WTC11 (cell line): ENCODE measurements at regions not wholly inside any gene's neighbourhood (a gene's known extent, or its start where the extent isn't known, plus 50 kb on each side); places are given as distances from the start of the nearest gene placed in this dataset.

Experiments
- ATAC-seq: fragments of 200-7000 bp; cut with Tn5 transposase; 2 replicates; pipeline ENCODE4 v1.10.0; 2021; ENCODE audit warnings: mild to moderate bottlenecking, moderate library complexity
- CTCF ChIA-PET: fragments of 300-600 bp; sonication (Branson Sonifier 250); formaldehyde crosslinking; loops from one replicate; lab custom pipeline; 2021; ENCODE audit warnings: antibody characterized with exemption; lab: Charles Lee
- POLR2A ChIA-PET: fragments of 350-600 bp; sonication (Branson Sonifier 250); formaldehyde crosslinking; loops from one replicate; lab custom pipeline; 2021; ENCODE audit warnings: antibody characterized with exemption; lab: Charles Lee
- DNase-seq: peaks from one replicate; pipeline ENCODE4 v3.0.0; 2021; ENCODE audit warnings: low spot score
- H3K27ac Mint-ChIP-seq: 2 replicates; pipeline ENCODE4 v1.8.0; 2021; ENCODE audit warnings: mixed read lengths
- H3K27me3 Mint-ChIP-seq: 2 replicates; pipeline ENCODE4 v1.8.0; 2021; ENCODE audit warnings: low read depth, mild to moderate bottlenecking, moderate library complexity, mixed read lengths
- H3K36me3 Mint-ChIP-seq: 2 replicates; pipeline ENCODE4 v1.8.0; 2021; ENCODE audit warnings: mixed read lengths
- H3K4me1 Mint-ChIP-seq: 2 replicates; pipeline ENCODE4 v1.8.0; 2022; ENCODE audit warnings: mixed read lengths
- H3K4me3 Mint-ChIP-seq: 2 replicates; pipeline ENCODE4 v1.8.0; 2021; ENCODE audit warnings: mild to moderate bottlenecking, moderate library complexity, mixed read lengths
- H3K9me3 Mint-ChIP-seq: 2 replicates; pipeline ENCODE4 v1.8.0; 2021; ENCODE audit warnings: mixed read lengths
- E2F4 ChIP-seq: sonication (generic); formaldehyde crosslinking; IDR thresholded peaks from 2 replicates; pipeline ENCODE4 v1.8.1; 2022; ENCODE audit warnings: low read depth, mild to moderate bottlenecking, moderate library complexity, missing genetic modification reagents, borderline replicate concordance
- ETV6 ChIP-seq: sonication (generic); formaldehyde crosslinking; IDR thresholded peaks from 2 replicates; pipeline ENCODE4 v1.8.1; 2022; ENCODE audit warnings: mild to moderate bottlenecking, missing genetic modification reagents
- NR1H2 ChIP-seq: sonication (generic); formaldehyde crosslinking; IDR thresholded peaks from 2 replicates; pipeline ENCODE4 v1.9.0; 2021; ENCODE audit warnings: mild to moderate bottlenecking, moderate library complexity, missing genetic modification reagents
- NR2C2 ChIP-seq: sonication (generic); formaldehyde crosslinking; IDR thresholded peaks from 2 replicates; pipeline ENCODE4 v1.8.0; 2022; ENCODE audit warnings: mild to moderate bottlenecking, missing genetic modification reagents
- PRRX2 ChIP-seq: fragments of 250-450 bp; sonication (Bioruptor Pico); IDR thresholded peaks from 2 replicates; pipeline ENCODE4 v1.8.0; 2021; ENCODE audit warnings: mild to moderate bottlenecking
- RORB ChIP-seq: fragments of 250-450 bp; sonication (Bioruptor Pico); IDR thresholded peaks from 2 replicates; pipeline ENCODE4 v1.9.0; 2021; ENCODE audit warnings: mild to moderate bottlenecking
- ZNF317 ChIP-seq: sonication (generic); formaldehyde crosslinking; IDR thresholded peaks from 2 replicates; pipeline ENCODE4 v1.8.1; 2023; ENCODE audit warnings: low read depth, mild to moderate bottlenecking, moderate library complexity, missing genetic modification reagents, borderline replicate concordance
- ZNF396 ChIP-seq: fragments of 250-450 bp; sonication (Bioruptor Pico); IDR thresholded peaks from 2 replicates; pipeline ENCODE4 v1.8.0; 2021; ENCODE audit warnings: mild to moderate bottlenecking, moderate library complexity, borderline replicate concordance
- ZNF671 ChIP-seq: fragments of 250-450 bp; sonication (Bioruptor Pico); IDR thresholded peaks from 2 replicates; pipeline ENCODE4 v1.8.0; 2021; ENCODE audit warnings: mild to moderate bottlenecking
- TF ChIP-seq, protein P1 (sequence below): fragments of 250-450 bp; sonication (Bioruptor Pico); IDR thresholded peaks from 2 replicates; pipeline ENCODE4 v1.9.0; 2021; ENCODE audit warnings: mild to moderate bottlenecking
- TF ChIP-seq, protein P2 (sequence below): sonication (generic); formaldehyde crosslinking; IDR thresholded peaks from 2 replicates; pipeline ENCODE4 v1.8.1; 2023; ENCODE audit warnings: mild to moderate bottlenecking, missing genetic modification reagents, moderate library complexity
- TF ChIP-seq, protein P3 (sequence below): fragments of 250-450 bp; sonication (Bioruptor Pico); conservative IDR thresholded peaks from 2 replicates; pipeline ENCODE4 v1.9.0; 2021; ENCODE audit warnings: mild to moderate bottlenecking
- TF ChIP-seq, protein P4 (sequence below): sonication (generic); formaldehyde crosslinking; conservative IDR thresholded peaks from 2 replicates; pipeline ENCODE4 v1.8.1; 2022; ENCODE audit warnings: mild to moderate bottlenecking, missing genetic modification reagents
- TF ChIP-seq, protein P5 (sequence below): sonication (generic); formaldehyde crosslinking; conservative IDR thresholded peaks from 2 replicates; pipeline ENCODE4 v1.8.1; 2023; ENCODE audit warnings: mild to moderate bottlenecking, low read depth, missing genetic modification reagents, moderate library complexity
- TF ChIP-seq, protein P6 (sequence below): sonication (generic); formaldehyde crosslinking; IDR thresholded peaks from 2 replicates; pipeline ENCODE4 v1.8.1; 2022; ENCODE audit warnings: missing genetic modification reagents, borderline replicate concordance

GRCh38 chr3:16119887-16120286, 54.6 kb upstream of the GALNT15 start:
- no peaks in the 10 kb centered on the region for H3K4me1 Mint-ChIP-seq
- TF ChIP-seq, protein P1, sequence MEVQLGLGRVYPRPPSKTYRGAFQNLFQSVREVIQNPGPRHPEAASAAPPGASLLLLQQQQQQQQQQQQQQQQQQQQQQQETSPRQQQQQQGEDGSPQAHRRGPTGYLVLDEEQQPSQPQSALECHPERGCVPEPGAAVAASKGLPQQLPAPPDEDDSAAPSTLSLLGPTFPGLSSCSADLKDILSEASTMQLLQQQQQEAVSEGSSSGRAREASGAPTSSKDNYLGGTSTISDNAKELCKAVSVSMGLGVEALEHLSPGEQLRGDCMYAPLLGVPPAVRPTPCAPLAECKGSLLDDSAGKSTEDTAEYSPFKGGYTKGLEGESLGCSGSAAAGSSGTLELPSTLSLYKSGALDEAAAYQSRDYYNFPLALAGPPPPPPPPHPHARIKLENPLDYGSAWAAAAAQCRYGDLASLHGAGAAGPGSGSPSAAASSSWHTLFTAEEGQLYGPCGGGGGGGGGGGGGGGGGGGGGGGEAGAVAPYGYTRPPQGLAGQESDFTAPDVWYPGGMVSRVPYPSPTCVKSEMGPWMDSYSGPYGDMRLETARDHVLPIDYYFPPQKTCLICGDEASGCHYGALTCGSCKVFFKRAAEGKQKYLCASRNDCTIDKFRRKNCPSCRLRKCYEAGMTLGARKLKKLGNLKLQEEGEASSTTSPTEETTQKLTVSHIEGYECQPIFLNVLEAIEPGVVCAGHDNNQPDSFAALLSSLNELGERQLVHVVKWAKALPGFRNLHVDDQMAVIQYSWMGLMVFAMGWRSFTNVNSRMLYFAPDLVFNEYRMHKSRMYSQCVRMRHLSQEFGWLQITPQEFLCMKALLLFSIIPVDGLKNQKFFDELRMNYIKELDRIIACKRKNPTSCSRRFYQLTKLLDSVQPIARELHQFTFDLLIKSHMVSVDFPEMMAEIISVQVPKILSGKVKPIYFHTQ, result no peak
- TF ChIP-seq ZNF396 (CRISPR knock-in tag) (no peak), RORB (CRISPR knock-in tag) (no peak), NR1H2 (CRISPR knock-in tag) (no peak), ETV6 (CRISPR knock-in tag) (no peak), E2F4 (CRISPR knock-in tag) (no peak), NR2C2 (CRISPR knock-in tag) (no peak), PRRX2 (CRISPR knock-in tag) (no peak)
- TF ChIP-seq, protein P2, sequence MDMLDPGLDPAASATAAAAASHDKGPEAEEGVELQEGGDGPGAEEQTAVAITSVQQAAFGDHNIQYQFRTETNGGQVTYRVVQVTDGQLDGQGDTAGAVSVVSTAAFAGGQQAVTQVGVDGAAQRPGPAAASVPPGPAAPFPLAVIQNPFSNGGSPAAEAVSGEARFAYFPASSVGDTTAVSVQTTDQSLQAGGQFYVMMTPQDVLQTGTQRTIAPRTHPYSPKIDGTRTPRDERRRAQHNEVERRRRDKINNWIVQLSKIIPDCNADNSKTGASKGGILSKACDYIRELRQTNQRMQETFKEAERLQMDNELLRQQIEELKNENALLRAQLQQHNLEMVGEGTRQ, result no peak
- TF ChIP-seq, protein P3, sequence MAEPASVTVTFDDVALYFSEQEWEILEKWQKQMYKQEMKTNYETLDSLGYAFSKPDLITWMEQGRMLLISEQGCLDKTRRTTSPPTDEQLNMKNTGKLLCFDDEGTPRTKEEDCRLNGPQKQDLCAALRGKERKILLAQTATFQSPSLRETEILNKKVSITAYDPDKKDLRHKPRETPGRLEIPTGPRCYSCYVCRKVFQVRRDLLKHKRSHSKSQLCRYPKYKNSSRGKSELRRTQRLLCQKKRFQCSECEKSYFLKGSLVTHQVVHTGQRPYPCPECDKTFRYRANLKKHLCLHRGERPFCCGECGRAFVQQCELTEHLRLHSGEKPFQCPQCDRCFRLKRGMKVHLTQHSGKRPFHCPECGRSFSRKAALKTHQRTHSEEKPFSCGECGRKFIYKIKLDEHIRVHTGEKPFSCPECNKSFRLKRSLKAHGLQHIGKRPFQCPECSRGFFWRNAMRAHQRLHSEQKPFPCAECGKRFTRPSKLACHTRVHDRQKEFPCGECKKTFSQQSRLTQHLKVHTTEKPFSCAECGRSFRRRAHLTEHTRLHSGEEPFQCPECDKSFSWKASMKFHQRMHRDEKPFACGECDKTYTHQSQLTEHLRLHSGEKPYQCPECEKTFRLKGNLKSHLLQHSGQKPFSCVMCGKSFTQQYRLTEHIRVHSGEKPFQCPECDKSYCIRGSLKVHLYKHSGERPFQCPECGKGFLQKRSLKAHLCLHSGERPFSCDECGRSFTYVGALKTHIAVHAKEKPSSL (CRISPR knock-in tag), result no peak
- TF ChIP-seq, protein P4, sequence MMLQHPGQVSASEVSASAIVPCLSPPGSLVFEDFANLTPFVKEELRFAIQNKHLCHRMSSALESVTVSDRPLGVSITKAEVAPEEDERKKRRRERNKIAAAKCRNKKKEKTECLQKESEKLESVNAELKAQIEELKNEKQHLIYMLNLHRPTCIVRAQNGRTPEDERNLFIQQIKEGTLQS, result no peak
- TF ChIP-seq, protein P5, sequence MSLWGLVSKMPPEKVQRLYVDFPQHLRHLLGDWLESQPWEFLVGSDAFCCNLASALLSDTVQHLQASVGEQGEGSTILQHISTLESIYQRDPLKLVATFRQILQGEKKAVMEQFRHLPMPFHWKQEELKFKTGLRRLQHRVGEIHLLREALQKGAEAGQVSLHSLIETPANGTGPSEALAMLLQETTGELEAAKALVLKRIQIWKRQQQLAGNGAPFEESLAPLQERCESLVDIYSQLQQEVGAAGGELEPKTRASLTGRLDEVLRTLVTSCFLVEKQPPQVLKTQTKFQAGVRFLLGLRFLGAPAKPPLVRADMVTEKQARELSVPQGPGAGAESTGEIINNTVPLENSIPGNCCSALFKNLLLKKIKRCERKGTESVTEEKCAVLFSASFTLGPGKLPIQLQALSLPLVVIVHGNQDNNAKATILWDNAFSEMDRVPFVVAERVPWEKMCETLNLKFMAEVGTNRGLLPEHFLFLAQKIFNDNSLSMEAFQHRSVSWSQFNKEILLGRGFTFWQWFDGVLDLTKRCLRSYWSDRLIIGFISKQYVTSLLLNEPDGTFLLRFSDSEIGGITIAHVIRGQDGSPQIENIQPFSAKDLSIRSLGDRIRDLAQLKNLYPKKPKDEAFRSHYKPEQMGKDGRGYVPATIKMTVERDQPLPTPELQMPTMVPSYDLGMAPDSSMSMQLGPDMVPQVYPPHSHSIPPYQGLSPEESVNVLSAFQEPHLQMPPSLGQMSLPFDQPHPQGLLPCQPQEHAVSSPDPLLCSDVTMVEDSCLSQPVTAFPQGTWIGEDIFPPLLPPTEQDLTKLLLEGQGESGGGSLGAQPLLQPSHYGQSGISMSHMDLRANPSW, result no peak

DNA sequence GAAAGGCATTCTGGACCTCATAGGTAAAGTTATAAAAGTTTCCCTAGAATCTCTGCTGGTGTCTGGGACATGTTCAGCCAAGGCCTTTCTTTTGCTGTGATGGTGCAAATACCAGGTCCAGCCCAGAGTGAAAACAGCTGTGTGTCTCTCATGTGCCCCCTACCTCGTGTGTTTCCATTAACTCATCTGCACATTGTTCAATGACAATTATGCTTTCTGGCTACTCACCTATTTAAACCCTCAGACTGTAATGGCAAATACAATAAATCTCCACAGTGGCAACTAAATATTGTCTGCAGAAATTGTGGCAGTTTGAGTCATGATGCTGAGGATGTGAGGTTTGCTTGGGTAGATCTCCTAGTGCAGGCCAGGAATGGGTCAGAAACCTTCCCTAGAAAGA, 53.1 kb upstream of the GALNT15 start:
- ATAC-seq, result no peak
- Mint-ChIP-seq H3K4me1 (no peaks in the 10 kb centered on the region), H3K27me3 (no peaks in the 10 kb centered on the region), H3K27ac (no peak overlapping the region; the same call in 1 of the 2 replicates), H3K9me3 (peaks cover 14% of the 10 kb centered on the region), H3K36me3 (no peaks in the 10 kb centered on the region), H3K4me3 (no peak overlapping the region)
- CTCF ChIA-PET, result no interaction called here
- no peak for DNase-seq
- TF ChIP-seq, protein P6, sequence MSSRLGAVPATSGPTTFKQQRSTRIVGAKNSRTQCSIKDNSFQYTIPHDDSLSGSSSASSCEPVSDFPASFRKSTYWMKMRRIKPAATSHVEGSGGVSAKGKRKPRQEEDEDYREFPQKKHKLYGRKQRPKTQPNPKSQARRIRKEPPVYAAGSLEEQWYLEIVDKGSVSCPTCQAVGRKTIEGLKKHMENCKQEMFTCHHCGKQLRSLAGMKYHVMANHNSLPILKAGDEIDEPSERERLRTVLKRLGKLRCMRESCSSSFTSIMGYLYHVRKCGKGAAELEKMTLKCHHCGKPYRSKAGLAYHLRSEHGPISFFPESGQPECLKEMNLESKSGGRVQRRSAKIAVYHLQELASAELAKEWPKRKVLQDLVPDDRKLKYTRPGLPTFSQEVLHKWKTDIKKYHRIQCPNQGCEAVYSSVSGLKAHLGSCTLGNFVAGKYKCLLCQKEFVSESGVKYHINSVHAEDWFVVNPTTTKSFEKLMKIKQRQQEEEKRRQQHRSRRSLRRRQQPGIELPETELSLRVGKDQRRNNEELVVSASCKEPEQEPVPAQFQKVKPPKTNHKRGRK (CRISPR knock-in tag), result no peak
- TF ChIP-seq, protein P4, result no peak
- TF ChIP-seq ZNF671 (CRISPR knock-in tag) (no peak), RORB (CRISPR knock-in tag) (no peak), ZNF317 (CRISPR knock-in tag) (no peak)
- POLR2A ChIA-PET, result no interaction called here

More at GRCh38 chr3:16119887-16120286, 54.6 kb upstream of the GALNT15 start:
- ChIA-PET CTCF (no interaction called here), POLR2A (no interaction called here)
- Mint-ChIP-seq H3K27me3 (no peaks in the 10 kb centered on the region), H3K36me3 (no peaks in the 10 kb centered on the region), H3K4me3 (no peak overlapping the region), H3K27ac (no peak overlapping the region), H3K9me3 (peaks cover 12% of the 10 kb centered on the region)
- DNase-seq (no peak), ATAC-seq (no peak)
